Spleen (tissue), 7 donors: ENCODE measurements at regions not wholly inside any gene's neighbourhood (a gene's known extent, or its start where the extent isn't known, plus 50 kb on each side); places are given as distances from the start of the nearest gene placed in this dataset.

ENCODE experiments used
- POLR2A ChIP-seq, 3 donors: fragments of 450-650 bp; IDR thresholded peaks; one replicate each; pipeline ENCODE4 v1.5.1; 2017; ENCODE audit warnings: antibody characterized with exemption in 3 of 3, mild to moderate bottlenecking in 1 of 3
- POLR2AphosphoS5 ChIP-seq, 3 donors: sonication (generic); formaldehyde crosslinking; IDR thresholded peaks; one replicate each; pipeline ENCODE4 v1.5.1; 2017; ENCODE audit warnings: antibody characterized with exemption in 3 of 3
- TF ChIP-seq, protein P1 (sequence below), 11 experiments: fragments of 200-600 bp in 7 of 11; fragments of 450-650 bp in 4 of 11; sonication (generic) in 4 of 11; IDR thresholded peaks in 8 of 11; conservative IDR thresholded peaks in 3 of 11; 1 replicate in 7 of 11; 2 replicates in 4 of 11; pipeline versions ENCODE4 v1.4.0 to v1.8.0; 2016 to 2021; ENCODE audit warnings: antibody characterized with exemption in 11 of 11, inconsistent platforms in 4 of 11, mild to moderate bottlenecking in 1 of 11
- donor health status: DM: no; HTN: no; CAD: no; lungs with moderate emphysema.
- donor health status: DM: no; HTN: no; CAD: no.
- donor health status: DM: no; HTN: no; CAD: no.

DNA sequence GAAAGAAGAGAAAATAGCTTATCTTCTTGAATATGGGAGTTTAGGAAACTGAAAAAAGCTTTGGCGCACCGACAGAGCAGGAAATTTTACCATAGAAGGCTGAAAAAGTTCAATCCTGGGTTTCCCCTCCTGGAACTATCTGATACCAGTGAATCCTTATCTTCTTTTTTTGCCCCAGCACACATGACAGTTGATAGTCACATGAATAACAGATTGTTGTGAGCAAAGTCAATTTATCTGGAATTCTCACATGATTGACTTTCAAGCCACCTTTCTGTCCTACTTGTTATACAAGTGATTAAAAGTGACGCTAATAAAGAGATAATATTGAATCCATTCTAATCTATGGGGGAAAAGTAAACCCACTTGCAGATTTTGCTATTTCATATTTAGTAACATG, 365.8 kb upstream of the NPVF start:
- no peak for TF ChIP-seq POLR2AphosphoS5 (IDR thresholded peaks at IDR 0.05)
- TF ChIP-seq, protein P1, sequence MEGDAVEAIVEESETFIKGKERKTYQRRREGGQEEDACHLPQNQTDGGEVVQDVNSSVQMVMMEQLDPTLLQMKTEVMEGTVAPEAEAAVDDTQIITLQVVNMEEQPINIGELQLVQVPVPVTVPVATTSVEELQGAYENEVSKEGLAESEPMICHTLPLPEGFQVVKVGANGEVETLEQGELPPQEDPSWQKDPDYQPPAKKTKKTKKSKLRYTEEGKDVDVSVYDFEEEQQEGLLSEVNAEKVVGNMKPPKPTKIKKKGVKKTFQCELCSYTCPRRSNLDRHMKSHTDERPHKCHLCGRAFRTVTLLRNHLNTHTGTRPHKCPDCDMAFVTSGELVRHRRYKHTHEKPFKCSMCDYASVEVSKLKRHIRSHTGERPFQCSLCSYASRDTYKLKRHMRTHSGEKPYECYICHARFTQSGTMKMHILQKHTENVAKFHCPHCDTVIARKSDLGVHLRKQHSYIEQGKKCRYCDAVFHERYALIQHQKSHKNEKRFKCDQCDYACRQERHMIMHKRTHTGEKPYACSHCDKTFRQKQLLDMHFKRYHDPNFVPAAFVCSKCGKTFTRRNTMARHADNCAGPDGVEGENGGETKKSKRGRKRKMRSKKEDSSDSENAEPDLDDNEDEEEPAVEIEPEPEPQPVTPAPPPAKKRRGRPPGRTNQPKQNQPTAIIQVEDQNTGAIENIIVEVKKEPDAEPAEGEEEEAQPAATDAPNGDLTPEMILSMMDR (IDR thresholded peaks at IDR 0.05 in 8 of 11, conservative IDR thresholded peaks at IDR 0.05 in 3 of 11): no peak
- TF ChIP-seq POLR2A (IDR thresholded peaks at IDR 0.05): no peak
